ENCODE measurements at regions not wholly inside any gene's neighbourhood (a gene's known extent, or its start where the extent isn't known, plus 50 kb on each side); places are given as distances from the start of the nearest gene placed in this dataset.

DNA sequence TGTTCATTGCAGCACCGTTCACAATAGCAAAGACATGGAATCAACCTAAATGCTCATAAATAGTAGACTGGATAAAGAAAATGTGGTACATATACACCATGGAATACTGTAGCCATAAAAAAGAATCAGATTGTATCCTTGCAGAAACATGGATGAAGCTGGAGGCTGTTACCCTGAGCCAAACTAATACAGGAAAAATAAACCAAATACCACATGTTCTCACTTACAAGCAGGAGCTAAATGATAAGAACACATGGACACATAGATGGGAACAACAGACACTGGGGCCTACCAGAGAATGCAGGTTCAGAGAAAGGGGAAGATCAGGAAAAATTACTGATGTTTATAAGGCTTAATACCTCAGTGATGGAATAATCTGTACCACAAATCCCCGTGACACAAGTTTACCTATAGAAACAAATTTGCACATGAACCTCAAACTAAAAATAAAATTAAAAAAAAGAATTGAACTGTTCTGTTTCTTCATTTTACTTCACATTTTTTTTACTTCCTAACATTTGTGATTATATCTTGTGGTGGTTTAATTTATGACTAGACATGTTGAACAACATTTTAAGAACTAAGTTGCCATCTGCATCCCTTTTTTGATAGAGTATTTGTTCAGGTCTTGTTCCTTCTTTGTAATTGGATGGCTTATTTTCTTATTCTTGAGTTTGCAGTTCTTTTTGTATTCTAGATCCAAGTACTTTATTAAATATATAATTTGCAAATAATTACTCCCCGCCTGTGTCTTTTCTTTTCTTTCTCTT is 835.2 kb downstream of the FSCB start:
- TF ChIP-seq, protein P1, sequence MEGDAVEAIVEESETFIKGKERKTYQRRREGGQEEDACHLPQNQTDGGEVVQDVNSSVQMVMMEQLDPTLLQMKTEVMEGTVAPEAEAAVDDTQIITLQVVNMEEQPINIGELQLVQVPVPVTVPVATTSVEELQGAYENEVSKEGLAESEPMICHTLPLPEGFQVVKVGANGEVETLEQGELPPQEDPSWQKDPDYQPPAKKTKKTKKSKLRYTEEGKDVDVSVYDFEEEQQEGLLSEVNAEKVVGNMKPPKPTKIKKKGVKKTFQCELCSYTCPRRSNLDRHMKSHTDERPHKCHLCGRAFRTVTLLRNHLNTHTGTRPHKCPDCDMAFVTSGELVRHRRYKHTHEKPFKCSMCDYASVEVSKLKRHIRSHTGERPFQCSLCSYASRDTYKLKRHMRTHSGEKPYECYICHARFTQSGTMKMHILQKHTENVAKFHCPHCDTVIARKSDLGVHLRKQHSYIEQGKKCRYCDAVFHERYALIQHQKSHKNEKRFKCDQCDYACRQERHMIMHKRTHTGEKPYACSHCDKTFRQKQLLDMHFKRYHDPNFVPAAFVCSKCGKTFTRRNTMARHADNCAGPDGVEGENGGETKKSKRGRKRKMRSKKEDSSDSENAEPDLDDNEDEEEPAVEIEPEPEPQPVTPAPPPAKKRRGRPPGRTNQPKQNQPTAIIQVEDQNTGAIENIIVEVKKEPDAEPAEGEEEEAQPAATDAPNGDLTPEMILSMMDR (IDR thresholded peaks at IDR 0.05; ENCODE audit: extremely low read depth in 1 of 2, insufficient read depth in 1 of 2, low read depth in 1 of 2, low read length in 2 of 2) = no peak
- no peak for TF ChIP-seq POLR2A (IDR thresholded peaks at IDR 0.05; ENCODE audit: low read depth, low read length)
- no peak for TF ChIP-seq EZH2 (IDR thresholded peaks at IDR 0.05; ENCODE audit: borderline replicate concordance, low read depth, low read length, severe bottlenecking)
- no peak for TF ChIP-seq GATA2 (IDR thresholded peaks at IDR 0.05; ENCODE audit: insufficient read depth, insufficient read length, low read depth, low read length)
- TF ChIP-seq, protein P2, sequence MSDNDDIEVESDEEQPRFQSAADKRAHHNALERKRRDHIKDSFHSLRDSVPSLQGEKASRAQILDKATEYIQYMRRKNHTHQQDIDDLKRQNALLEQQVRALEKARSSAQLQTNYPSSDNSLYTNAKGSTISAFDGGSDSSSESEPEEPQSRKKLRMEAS (IDR thresholded peaks at IDR 0.05; ENCODE audit: insufficient read depth, insufficient read length) = no peak
- TF ChIP-seq POLR2AphosphoS5 (IDR thresholded peaks at IDR 0.05; ENCODE audit: insufficient read depth, low read depth, low read length) = no peak
- no peak for TF ChIP-seq MYC (IDR thresholded peaks at IDR 0.05; ENCODE audit: low read depth, low read length)
- TF ChIP-seq JUN (IDR thresholded peaks at IDR 0.05; ENCODE audit: borderline replicate concordance, insufficient read depth, insufficient read length, low read depth) = no peak

All from endothelial cell of umbilical vein (primary cell).